ENCODE measurements at regions not wholly inside any gene's neighbourhood (a gene's known extent, or its start where the extent isn't known, plus 50 kb on each side); places are given as distances from the start of the nearest gene placed in this dataset.

- H3K9me3 Mint-ChIP-seq (ENCODE audit: unreplicated experiment): no peaks in the 10 kb centered on the region
- no peak overlapping the region for H3K4me3 Mint-ChIP-seq (ENCODE audit: unreplicated experiment)
- no peak for TF ChIP-seq CTCF (IDR thresholded peaks at IDR 0.05; ENCODE audit: partially characterized antibody, unreplicated experiment)
- H3K27me3 Mint-ChIP-seq (ENCODE audit: unreplicated experiment): no peaks in the 10 kb centered on the region
- H3K27ac Mint-ChIP-seq (ENCODE audit: unreplicated experiment): no peak overlapping the region
- no peak for DNase-seq
- no peaks in the 10 kb centered on the region for H3K4me1 Mint-ChIP-seq (ENCODE audit: low read depth, unreplicated experiment)
- H3K36me3 Mint-ChIP-seq (ENCODE audit: unreplicated experiment): no peaks in the 10 kb centered on the region
Observed at GRCh38 chr9:21585756-21586752, 103.9 kb upstream of the IFNE start.

- no peak for DNase-seq
- Mint-ChIP-seq H3K9me3 (ENCODE audit: unreplicated experiment) (no peaks in the 10 kb centered on the region), H3K4me1 (ENCODE audit: low read depth, unreplicated experiment) (no peaks in the 10 kb centered on the region), H3K27me3 (ENCODE audit: unreplicated experiment) (no peaks in the 10 kb centered on the region), H3K36me3 (ENCODE audit: unreplicated experiment) (no peaks in the 10 kb centered on the region), H3K4me3 (ENCODE audit: unreplicated experiment) (no peak overlapping the region), H3K27ac (ENCODE audit: unreplicated experiment) (no peak overlapping the region)
- no peak for TF ChIP-seq CTCF (IDR thresholded peaks at IDR 0.05; ENCODE audit: partially characterized antibody, unreplicated experiment)
Observed at GRCh38 chr9:21589344-21590056, 107.4 kb upstream of the IFNE start.

- no peaks in the 10 kb centered on the region for H3K27me3 Mint-ChIP-seq (ENCODE audit: unreplicated experiment)
- no peaks in the 10 kb centered on the region for H3K4me1 Mint-ChIP-seq (ENCODE audit: low read depth, unreplicated experiment)
- H3K27ac Mint-ChIP-seq (ENCODE audit: unreplicated experiment): no peak overlapping the region
- no peaks in the 10 kb centered on the region for H3K9me3 Mint-ChIP-seq (ENCODE audit: unreplicated experiment)
- no peak overlapping the region for H3K4me3 Mint-ChIP-seq (ENCODE audit: unreplicated experiment)
- H3K36me3 Mint-ChIP-seq (ENCODE audit: unreplicated experiment): no peaks in the 10 kb centered on the region
- no peak for TF ChIP-seq CTCF (IDR thresholded peaks at IDR 0.05; ENCODE audit: partially characterized antibody, unreplicated experiment)
- DNase-seq: no peak
Observed at GRCh38 chr9:21590058-21590996, 108.2 kb upstream of the IFNE start.

GRCh38 chr9:21591221-21592062 is 109.3 kb upstream of the IFNE start:
- Mint-ChIP-seq H3K4me3 (ENCODE audit: unreplicated experiment) (no peak overlapping the region), H3K9me3 (ENCODE audit: unreplicated experiment) (no peaks in the 10 kb centered on the region), H3K27ac (ENCODE audit: unreplicated experiment) (no peak overlapping the region), H3K36me3 (ENCODE audit: unreplicated experiment) (no peaks in the 10 kb centered on the region), H3K4me1 (ENCODE audit: low read depth, unreplicated experiment) (no peaks in the 10 kb centered on the region), H3K27me3 (ENCODE audit: unreplicated experiment) (no peaks in the 10 kb centered on the region)
- TF ChIP-seq CTCF (IDR thresholded peaks at IDR 0.05; ENCODE audit: partially characterized antibody, unreplicated experiment): no peak
- no peak for DNase-seq
